Mononuclear cell (primary cell): ENCODE measurements at regions not wholly inside any gene's neighbourhood (a gene's known extent, or its start where the extent isn't known, plus 50 kb on each side); places are given as distances from the start of the nearest gene placed in this dataset.

Source experiments
- H3K27me3 ChIP-seq: 2 replicates; pipeline ENCODE4 v1.6.0; 2011; ENCODE audit warnings: low read length, control low read depth; ENCODE audit not compliant: insufficient read depth
- H3K4me1 ChIP-seq: 2 replicates; pipeline ENCODE4 v1.5.1; 2011; ENCODE audit warnings: mild to moderate bottlenecking, low read length, control low read depth; ENCODE audit not compliant: insufficient read depth
- H3K4me3 ChIP-seq: 2 replicates; pipeline ENCODE4 v1.5.1; 2011; ENCODE audit warnings: mild to moderate bottlenecking, low read length, moderate library complexity
- H3K9me3 ChIP-seq: 2 replicates; pipeline ENCODE4 v1.5.1; 2011; ENCODE audit warnings: low read depth, mild to moderate bottlenecking, control low read depth, low read length

- Histone ChIP-seq H3K4me3 (no peak overlapping the region), H3K27me3 (no peaks in the 10 kb centered on the region), H3K4me1 (no peaks in the 10 kb centered on the region), H3K9me3 (no peaks in the 10 kb centered on the region)
Observed at GRCh38 chr10:128417826-128418225, 291.6 kb upstream of the MKI67 start.

- Histone ChIP-seq H3K4me1 (no peaks in the 10 kb centered on the region), H3K9me3 (no peaks in the 10 kb centered on the region), H3K4me3 (no peak overlapping the region), H3K27me3 (no peaks in the 10 kb centered on the region)
Observed at GRCh38 chr10:128418819-128419218, 292.6 kb upstream of the MKI67 start.

- H3K4me3 ChIP-seq = no peak overlapping the region
- no peaks in the 10 kb centered on the region for H3K27me3 ChIP-seq
- H3K9me3 ChIP-seq = no peaks in the 10 kb centered on the region
- no peaks in the 10 kb centered on the region for H3K4me1 ChIP-seq
Observed at GRCh38 chr10:128419466-128420019, 293.3 kb upstream of the MKI67 start.

- Histone ChIP-seq H3K9me3 (no peaks in the 10 kb centered on the region), H3K4me3 (no peak overlapping the region), H3K4me1 (no peaks in the 10 kb centered on the region), H3K27me3 (no peaks in the 10 kb centered on the region)
Observed at GRCh38 chr10:128420623-128421022, 294.4 kb upstream of the MKI67 start.

GRCh38 chr10:128421371-128422160 lies 295.3 kb upstream of the MKI67 start:
- H3K9me3 ChIP-seq = no peaks in the 10 kb centered on the region
- no peak overlapping the region for H3K4me3 ChIP-seq
- H3K27me3 ChIP-seq = no peaks in the 10 kb centered on the region
- H3K4me1 ChIP-seq = no peaks in the 10 kb centered on the region

GRCh38 chr10:128422190-128422589 lies 296.0 kb upstream of the MKI67 start:
- Histone ChIP-seq H3K4me1 (no peaks in the 10 kb centered on the region), H3K9me3 (no peaks in the 10 kb centered on the region), H3K4me3 (no peak overlapping the region), H3K27me3 (no peaks in the 10 kb centered on the region)

GRCh38 chr10:128422999-128423398 lies 296.8 kb upstream of the MKI67 start:
- no peaks in the 10 kb centered on the region for H3K27me3 ChIP-seq
- no peaks in the 10 kb centered on the region for H3K4me1 ChIP-seq
- H3K4me3 ChIP-seq = no peak overlapping the region
- H3K9me3 ChIP-seq = no peaks in the 10 kb centered on the region

GRCh38 chr10:128429321-128429720 lies 303.1 kb upstream of the MKI67 start:
- Histone ChIP-seq H3K9me3 (no peaks in the 10 kb centered on the region), H3K4me3 (no peak overlapping the region), H3K27me3 (no peaks in the 10 kb centered on the region), H3K4me1 (no peaks in the 10 kb centered on the region)

- Histone ChIP-seq H3K4me1 (no peaks in the 10 kb centered on the region), H3K4me3 (no peak overlapping the region), H3K9me3 (no peaks in the 10 kb centered on the region), H3K27me3 (no peaks in the 10 kb centered on the region)
Observed at GRCh38 chr10:128429835-128430513, 303.8 kb upstream of the MKI67 start.

- Histone ChIP-seq H3K9me3 (no peaks in the 10 kb centered on the region), H3K4me1 (no peaks in the 10 kb centered on the region), H3K4me3 (no peak overlapping the region), H3K27me3 (no peaks in the 10 kb centered on the region)
Observed at GRCh38 chr10:128431083-128431482, 304.9 kb upstream of the MKI67 start.

GRCh38 chr10:128431506-128431905 lies 305.3 kb upstream of the MKI67 start:
- H3K9me3 ChIP-seq = no peaks in the 10 kb centered on the region
- H3K4me1 ChIP-seq = no peaks in the 10 kb centered on the region
- no peak overlapping the region for H3K4me3 ChIP-seq
- H3K27me3 ChIP-seq = no peaks in the 10 kb centered on the region

- Histone ChIP-seq H3K9me3 (no peaks in the 10 kb centered on the region), H3K4me1 (no peaks in the 10 kb centered on the region), H3K27me3 (no peaks in the 10 kb centered on the region), H3K4me3 (no peak overlapping the region)
Observed at GRCh38 chr10:128432011-128432410, 305.8 kb upstream of the MKI67 start.

- Histone ChIP-seq H3K27me3 (no peaks in the 10 kb centered on the region), H3K9me3 (no peaks in the 10 kb centered on the region), H3K4me1 (no peaks in the 10 kb centered on the region), H3K4me3 (no peak overlapping the region)
Observed at GRCh38 chr10:128432423-128432822, 306.2 kb upstream of the MKI67 start.

GRCh38 chr10:128435811-128436210 lies 309.6 kb upstream of the MKI67 start:
- Histone ChIP-seq H3K27me3 (no peaks in the 10 kb centered on the region), H3K9me3 (no peaks in the 10 kb centered on the region)

GRCh38 chr10:128437786-128438345 lies 311.6 kb upstream of the MKI67 start:
- H3K9me3 ChIP-seq = no peaks in the 10 kb centered on the region
- no peak overlapping the region for H3K4me3 ChIP-seq
- no peaks in the 10 kb centered on the region for H3K4me1 ChIP-seq
- H3K27me3 ChIP-seq = no peaks in the 10 kb centered on the region

More at GRCh38 chr10:128435811-128436210, 309.6 kb upstream of the MKI67 start:
- no peak overlapping the region for H3K4me3 ChIP-seq
- no peaks in the 10 kb centered on the region for H3K4me1 ChIP-seq
